SK-N-SH (cell line): ENCODE measurements at regions not wholly inside any gene's neighbourhood (a gene's known extent, or its start where the extent isn't known, plus 50 kb on each side); places are given as distances from the start of the nearest gene placed in this dataset.

Source experiments
- CTCF ChIA-PET: fragments of 300-600, 350-600 bp; formaldehyde crosslinking; extraction: SDS; loops from one replicate; lab custom pipeline; 2021; lab: Yijun Ruan, JAX
- POLR2A ChIA-PET: fragments of 350-600 bp; sonication (Branson Sonifier 250); formaldehyde crosslinking; extraction: SDS; loops from one replicate; lab custom pipeline; 2020; ENCODE audit warnings: antibody characterized with exemption, inconsistent platforms; lab: Yijun Ruan, JAX
- DNase-seq: peaks from one replicate; pipeline ENCODE4 v3.0.0; 2012
- H2AFZ ChIP-seq: fragments of 200-600 bp; sonication (generic); 2 replicates; pipeline ENCODE4 v1.8.1; 2016; ENCODE audit warnings: antibody characterized with exemption, mild to moderate bottlenecking, low read depth
- H3F3A ChIP-seq: fragments of 200-600 bp; sonication (generic); replicated peaks from 2 replicates; pipeline ENCODE3; 2016; ENCODE audit warnings: antibody characterized with exemption, mild to moderate bottlenecking; ENCODE audit not compliant: insufficient read depth
- H3K27ac ChIP-seq, 2 experiments: fragments of 200-500 bp in 1 of 2; fragments of 200-600 bp in 1 of 2; sonication (Bioruptor generic) in 1 of 2; sonication (generic), shearing (Covaris generic) in 1 of 2; 2 replicates each; pipeline versions ENCODE4 v1.5.1 to v1.6.1; 2014 to 2016; ENCODE audit warnings: low read depth in 2 of 2, inconsistent platforms in 1 of 2, low read length in 1 of 2, mild to moderate bottlenecking in 1 of 2, mixed read lengths in 1 of 2
- H3K27me3 ChIP-seq: fragments of 200-600 bp; sonication (generic), shearing (Covaris generic); 2 replicates; pipeline ENCODE4 v1.6.1; 2016; ENCODE audit warnings: mixed run types; ENCODE audit not compliant: insufficient read depth
- H3K36me3 ChIP-seq, 2 experiments: fragments of 200-500 bp in 1 of 2; fragments of 200-600 bp in 1 of 2; sonication (Bioruptor generic) in 1 of 2; sonication (generic) in 1 of 2; replicated peaks in 1 of 2; 2 replicates each; pipeline versions ENCODE3 to v1.5.1; 2014 to 2016; ENCODE audit warnings: low read length in 1 of 2, mild to moderate bottlenecking in 1 of 2; ENCODE audit not compliant: insufficient read depth in 2 of 2, control insufficient read depth in 1 of 2
- H3K4me1 ChIP-seq, 2 experiments: fragments of 200-500 bp in 1 of 2; fragments of 200-600 bp in 1 of 2; sonication (Bioruptor generic) in 1 of 2; sonication (generic), shearing (Covaris generic) in 1 of 2; 2 replicates each; pipeline versions ENCODE4 v1.5.1 to v1.6.1; 2014 to 2016; ENCODE audit warnings: low read depth in 1 of 2, low read length in 1 of 2, mixed run types in 1 of 2; ENCODE audit not compliant: insufficient read depth in 2 of 2, control insufficient read depth in 1 of 2
- H3K4me2 ChIP-seq: fragments of 200-600 bp; sonication (generic), shearing (Covaris generic); 2 replicates; pipeline ENCODE4 v1.6.1; 2017; ENCODE audit warnings: mixed run types
- H3K4me3 ChIP-seq, 2 experiments: fragments of 200-500 bp in 1 of 2; fragments of 200-600 bp in 1 of 2; sonication (Bioruptor generic) in 1 of 2; sonication (generic), shearing (Covaris generic) in 1 of 2; 2 replicates each; pipeline versions ENCODE4 v1.5.1 to v1.8.1; 2014 to 2016; ENCODE audit warnings: low read depth in 2 of 2, inconsistent platforms in 1 of 2, low read length in 1 of 2, mild to moderate bottlenecking in 1 of 2, mixed read lengths in 1 of 2, moderate library complexity in 1 of 2
- H3K79me2 ChIP-seq: fragments of 200-600 bp; sonication (generic); 2 replicates; pipeline ENCODE4 v1.8.1; 2017; ENCODE audit warnings: mild to moderate bottlenecking; ENCODE audit not compliant: insufficient read depth
- H3K9ac ChIP-seq: fragments of 200-600 bp; sonication (generic); 2 replicates; pipeline ENCODE4 v1.6.1; 2017; ENCODE audit warnings: mixed run types
- H3K9me2 ChIP-seq: fragments of 200-600 bp; sonication (generic); 2 replicates; pipeline ENCODE4 v1.6.1; 2017; ENCODE audit warnings: mixed run types
- H3K9me3 ChIP-seq: fragments of 200-600 bp; sonication (generic); 2 replicates; pipeline ENCODE4 v1.6.1; 2017; ENCODE audit warnings: mixed run types, mild to moderate bottlenecking, moderate library complexity
- H4K20me1 ChIP-seq: fragments of 200-600 bp; sonication (generic); 2 replicates; pipeline ENCODE4 v1.6.1; 2017; ENCODE audit warnings: mild to moderate bottlenecking, mixed run types; ENCODE audit not compliant: insufficient read depth
- CHD2 ChIP-seq: fragments of 150-350 bp; IDR thresholded peaks from 2 replicates; pipeline ENCODE4 v1.6.1; 2018; ENCODE audit warnings: low read length; ENCODE audit not compliant: partially characterized antibody
- ELF1 ChIP-seq: IDR thresholded peaks from 2 replicates; pipeline ENCODE4 v1.4.0; 2012
- EP300 ChIP-seq, 2 experiments: IDR thresholded peaks; 2 replicates each; pipeline versions ENCODE4 v1.4.0 to v1.6.1; 2012; ENCODE audit warnings: borderline replicate concordance in 1 of 2, low read depth in 1 of 2, low read length in 1 of 2
- EZH2phosphoT487 ChIP-seq: fragments of 200-600 bp; sonication (generic); IDR thresholded peaks from 2 replicates; pipeline ENCODE4 v1.6.1; 2017; ENCODE audit warnings: low read depth, mixed run types, mild to moderate bottlenecking, antibody characterized with exemption, moderate library complexity, borderline replicate concordance
- FOXJ3 ChIP-seq: sonication (generic); formaldehyde crosslinking; IDR thresholded peaks from 2 replicates; pipeline ENCODE4 v1.5.1; 2020; ENCODE audit warnings: mild to moderate bottlenecking, missing genetic modification reagents
- GATA2 ChIP-seq: sonication (generic); formaldehyde crosslinking; IDR thresholded peaks from 2 replicates; pipeline ENCODE4 v1.5.0; 2020; ENCODE audit warnings: mild to moderate bottlenecking, missing genetic modification reagents
- JUND ChIP-seq: IDR thresholded peaks from 2 replicates; pipeline ENCODE4 v1.4.0; 2012
- MEF2A ChIP-seq: IDR thresholded peaks from 2 replicates; pipeline ENCODE4 v1.4.0; 2012; ENCODE audit warnings: low read depth, borderline replicate concordance
- NFIC ChIP-seq: IDR thresholded peaks from 2 replicates; pipeline ENCODE4 v1.4.0; 2012; ENCODE audit warnings: borderline replicate concordance
- NRF1 ChIP-seq: IDR thresholded peaks from 2 replicates; pipeline ENCODE4 v1.6.1; 2012; ENCODE audit warnings: low read depth, mild to moderate bottlenecking, low read length
- RCOR1 ChIP-seq: fragments of 150-350 bp; IDR thresholded peaks from 2 replicates; pipeline ENCODE4 v1.6.1; 2017; ENCODE audit warnings: antibody characterized with exemption, low read length
- TEAD4 ChIP-seq: IDR thresholded peaks from 2 replicates; pipeline ENCODE4 v1.4.0; 2012; ENCODE audit warnings: mild to moderate bottlenecking, borderline replicate concordance; ENCODE audit not compliant: insufficient read depth
- YY1 ChIP-seq: IDR thresholded peaks from 2 replicates; pipeline ENCODE4 v1.4.0; 2012; ENCODE audit warnings: low read depth, mild to moderate bottlenecking
- WGBS: methylation state at CpG from one replicate; pipeline ENCODE4 v1.1.6; 2017; ENCODE audit warnings: low lambda C conversion rate; 5-methylcytosine and 5-hydroxymethylcytosine counted together
- TF ChIP-seq, protein P1 (sequence below): IDR thresholded peaks from 2 replicates; pipeline ENCODE4; 2012
- TF ChIP-seq, protein P2 (sequence below): IDR thresholded peaks from 2 replicates; pipeline ENCODE4 v1.4.0; 2012; ENCODE audit warnings: low read depth
- TF ChIP-seq, protein P3 (sequence below): fragments of 150-350 bp; IDR thresholded peaks from 2 replicates; pipeline ENCODE4 v1.6.1; 2016; ENCODE audit warnings: mild to moderate bottlenecking, low read depth, low read length
- TF ChIP-seq, protein P4 (sequence below): fragments of 150-350 bp; IDR thresholded peaks from 2 replicates; pipeline ENCODE4 v1.6.1; 2017; ENCODE audit warnings: antibody characterized with exemption, low read length, low read depth, borderline replicate concordance
- TF ChIP-seq, protein P5 (sequence below): IDR thresholded peaks from 2 replicates; pipeline ENCODE4 v1.4.0; 2012; ENCODE audit warnings: low read depth, borderline replicate concordance

DNA sequence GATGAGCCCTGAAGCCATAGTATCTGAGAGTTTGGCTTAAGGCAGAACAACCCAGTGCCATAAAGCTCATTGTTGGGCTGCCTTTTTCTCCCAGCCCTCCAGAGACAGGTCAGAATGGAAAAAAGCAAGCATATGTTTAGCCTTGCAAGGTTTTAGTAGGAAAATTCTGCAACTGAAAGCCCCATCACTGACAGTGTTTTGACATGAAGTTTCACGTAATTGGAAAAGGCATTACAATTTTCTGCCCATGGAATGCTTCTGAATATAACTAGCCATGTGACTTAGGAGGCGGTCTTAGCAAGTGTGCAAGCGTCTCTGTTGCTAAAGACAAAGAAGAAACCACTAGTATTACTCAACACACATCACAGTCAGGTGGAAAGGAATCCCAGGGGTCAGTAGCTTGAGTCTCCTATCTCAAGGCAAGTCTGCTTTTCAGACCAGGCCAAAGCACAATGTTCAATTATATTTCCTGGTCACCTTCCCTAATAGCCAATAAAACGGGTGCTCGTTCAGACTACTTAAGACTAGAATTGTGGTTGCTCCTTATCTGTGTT is 117.6 kb downstream of the CARTPT start:
- Histone ChIP-seq H3K4me2 (no peak overlapping the region), H3K79me2 (no peaks in the 10 kb centered on the region), H4K20me1 (no peaks in the 10 kb centered on the region), H3K27ac (no peak overlapping the region), H2AFZ (no peak overlapping the region), H3K4me3 (no peak overlapping the region), H3K36me3 (no peaks in the 10 kb centered on the region), H3K9me2 (no peaks in the 10 kb centered on the region), H3F3A (peaks cover under 1% of the 10 kb centered on the region), H3K9me3 (no peaks in the 10 kb centered on the region), H3K4me1 (peaks cover 1 to 6% of the 10 kb centered on the region in 2 experiments; a peak in 3 of 4 replicates), H3K27me3 (no peaks in the 10 kb centered on the region), H3K9ac (no peak overlapping the region)
- 90% methylated on average over 5 of the region's 5 CpGs for WGBS
- ChIA-PET POLR2A (no interaction called here), CTCF (interaction anchor here (0.9 to 1.9 kb wide), 7 partner anchors 9 to 429 kb away, joined by 3 to 6 read pairs (median 4); no protein-coding TSS in a partner anchor)
- DNase-seq, result no peak
- TF ChIP-seq MEF2A (no peak), RCOR1 (no peak), EZH2phosphoT487 (no peak), YY1 (no peak), JUND (no peak), TEAD4 (no peak), GATA2 (no peak), FOXJ3 (no peak), CHD2 (no peak), EP300 (IDR thresholded peaks at IDR 0.05; ENCODE audit: borderline replicate concordance in 1 of 2, low read depth in 1 of 2, low read length in 1 of 2) (no peak), NRF1 (no peak), NFIC (no peak), ELF1 (no peak)
- TF ChIP-seq, protein P1, sequence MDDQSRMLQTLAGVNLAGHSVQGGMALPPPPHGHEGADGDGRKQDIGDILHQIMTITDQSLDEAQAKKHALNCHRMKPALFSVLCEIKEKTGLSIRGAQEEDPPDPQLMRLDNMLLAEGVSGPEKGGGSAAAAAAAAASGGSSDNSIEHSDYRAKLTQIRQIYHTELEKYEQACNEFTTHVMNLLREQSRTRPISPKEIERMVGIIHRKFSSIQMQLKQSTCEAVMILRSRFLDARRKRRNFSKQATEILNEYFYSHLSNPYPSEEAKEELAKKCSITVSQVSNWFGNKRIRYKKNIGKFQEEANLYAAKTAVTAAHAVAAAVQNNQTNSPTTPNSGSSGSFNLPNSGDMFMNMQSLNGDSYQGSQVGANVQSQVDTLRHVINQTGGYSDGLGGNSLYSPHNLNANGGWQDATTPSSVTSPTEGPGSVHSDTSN, result no peak
- TF ChIP-seq, protein P2, sequence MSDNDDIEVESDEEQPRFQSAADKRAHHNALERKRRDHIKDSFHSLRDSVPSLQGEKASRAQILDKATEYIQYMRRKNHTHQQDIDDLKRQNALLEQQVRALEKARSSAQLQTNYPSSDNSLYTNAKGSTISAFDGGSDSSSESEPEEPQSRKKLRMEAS, result no peak
- TF ChIP-seq, protein P3, sequence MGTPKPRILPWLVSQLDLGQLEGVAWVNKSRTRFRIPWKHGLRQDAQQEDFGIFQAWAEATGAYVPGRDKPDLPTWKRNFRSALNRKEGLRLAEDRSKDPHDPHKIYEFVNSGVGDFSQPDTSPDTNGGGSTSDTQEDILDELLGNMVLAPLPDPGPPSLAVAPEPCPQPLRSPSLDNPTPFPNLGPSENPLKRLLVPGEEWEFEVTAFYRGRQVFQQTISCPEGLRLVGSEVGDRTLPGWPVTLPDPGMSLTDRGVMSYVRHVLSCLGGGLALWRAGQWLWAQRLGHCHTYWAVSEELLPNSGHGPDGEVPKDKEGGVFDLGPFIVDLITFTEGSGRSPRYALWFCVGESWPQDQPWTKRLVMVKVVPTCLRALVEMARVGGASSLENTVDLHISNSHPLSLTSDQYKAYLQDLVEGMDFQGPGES, result no peak
- TF ChIP-seq, protein P4, sequence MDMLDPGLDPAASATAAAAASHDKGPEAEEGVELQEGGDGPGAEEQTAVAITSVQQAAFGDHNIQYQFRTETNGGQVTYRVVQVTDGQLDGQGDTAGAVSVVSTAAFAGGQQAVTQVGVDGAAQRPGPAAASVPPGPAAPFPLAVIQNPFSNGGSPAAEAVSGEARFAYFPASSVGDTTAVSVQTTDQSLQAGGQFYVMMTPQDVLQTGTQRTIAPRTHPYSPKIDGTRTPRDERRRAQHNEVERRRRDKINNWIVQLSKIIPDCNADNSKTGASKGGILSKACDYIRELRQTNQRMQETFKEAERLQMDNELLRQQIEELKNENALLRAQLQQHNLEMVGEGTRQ, result no peak
- TF ChIP-seq, protein P5, sequence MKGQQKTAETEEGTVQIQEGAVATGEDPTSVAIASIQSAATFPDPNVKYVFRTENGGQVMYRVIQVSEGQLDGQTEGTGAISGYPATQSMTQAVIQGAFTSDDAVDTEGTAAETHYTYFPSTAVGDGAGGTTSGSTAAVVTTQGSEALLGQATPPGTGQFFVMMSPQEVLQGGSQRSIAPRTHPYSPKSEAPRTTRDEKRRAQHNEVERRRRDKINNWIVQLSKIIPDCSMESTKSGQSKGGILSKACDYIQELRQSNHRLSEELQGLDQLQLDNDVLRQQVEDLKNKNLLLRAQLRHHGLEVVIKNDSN, result no peak
